Endothelial cell of umbilical vein (primary cell): ENCODE measurements at regions not wholly inside any gene's neighbourhood (a gene's known extent, or its start where the extent isn't known, plus 50 kb on each side); places are given as distances from the start of the nearest gene placed in this dataset.
A peak's percentile ranks its signal among the peaks of the same experiment; 100 is the strongest.

ENCODE experiments used
- BruUV-seq: library from RNA; stranded (reverse); fragments of 400-500 nt; replicated peaks from 2 replicates; lab custom pipeline; 2021; lab: Mats Ljungman, UMichigan
- CTCF ChIA-PET: fragments of 300-600, 350-600 bp; sonication (Branson Sonifier 250); formaldehyde crosslinking; loops from one replicate; lab custom pipeline; 2021; ENCODE audit warnings: antibody characterized with exemption, inconsistent platforms; lab: Charles Lee
- POLR2A ChIA-PET: fragments of 300-600, 350-600 bp; sonication (Branson Sonifier 250); formaldehyde crosslinking; loops from one replicate; lab custom pipeline; 2021; ENCODE audit warnings: antibody characterized with exemption, inconsistent platforms; lab: Charles Lee
- DNase-seq: peaks from one replicate; pipeline ENCODE4 v3.0.0-alpha.2; 2011; ENCODE audit warnings: low read depth, low spot score
- FAIRE-seq: peaks from 2 replicates; lab custom pipeline; 2011; peaks lifted over from hg19 to GRCh38; lab: Jason Lieb, UNC
- H2AFZ ChIP-seq: 2 replicates; pipeline ENCODE4 v1.6.0; 2012; ENCODE audit warnings: low read depth, low read length, control low read depth, inconsistent platforms
- H3K27ac ChIP-seq: 2 replicates; pipeline ENCODE4 v1.5.1; 2011; ENCODE audit warnings: low read depth, mild to moderate bottlenecking, control low read depth, low read length, moderate library complexity; ENCODE audit not compliant: insufficient read depth
- H3K27me3 ChIP-seq, 2 experiments: 2 replicates each; pipeline versions ENCODE4 v1.6.0 to v1.6.1; 2011; ENCODE audit warnings: low read length in 2 of 2, mixed read lengths in 1 of 2; ENCODE audit not compliant: control insufficient read depth in 2 of 2, insufficient read depth in 2 of 2
- H3K36me3 ChIP-seq, 2 experiments: 2 replicates in 1 of 2; 3 replicates in 1 of 2; pipeline ENCODE4 v1.5.1; 2011; ENCODE audit warnings: low read length in 2 of 2, mild to moderate bottlenecking in 1 of 2, moderate library complexity in 1 of 2; ENCODE audit not compliant: control insufficient read depth in 2 of 2, insufficient read depth in 2 of 2; ENCODE audit errors: extremely low read depth in 1 of 2
- H3K4me1 ChIP-seq: 3 replicates; pipeline ENCODE4 v1.5.1; 2011; ENCODE audit warnings: mild to moderate bottlenecking, low read length; ENCODE audit not compliant: control insufficient read depth, insufficient read depth; ENCODE audit errors: extremely low read depth
- H3K4me2 ChIP-seq: 2 replicates; pipeline ENCODE4 v1.6.1; 2011; ENCODE audit warnings: low read length, control low read depth, mixed read lengths; ENCODE audit not compliant: insufficient read depth
- H3K4me3 ChIP-seq, 3 experiments: fragments of 200-600 bp in 1 of 3; sonication (generic), shearing (Covaris generic) in 1 of 3; replicated peaks in 1 of 3; 2 replicates each; pipeline ENCODE4 v1.5.1; 2011 to 2016; ENCODE audit warnings: control low read depth in 3 of 3, low read length in 3 of 3, mild to moderate bottlenecking in 2 of 3, inconsistent platforms in 1 of 3, low read depth in 1 of 3, moderate library complexity in 1 of 3; ENCODE audit not compliant: insufficient read depth in 1 of 3
- H3K79me2 ChIP-seq: 2 replicates; pipeline ENCODE4 v1.6.0; 2012; ENCODE audit warnings: low read length, inconsistent platforms; ENCODE audit not compliant: control insufficient read depth, insufficient read depth
- H3K9ac ChIP-seq: replicated peaks from 2 replicates; pipeline ENCODE3; 2011; ENCODE audit warnings: low read length, control low read depth; ENCODE audit not compliant: insufficient read depth; ENCODE audit errors: extremely low read depth
- H3K9me1 ChIP-seq: replicated peaks from 3 replicates; pipeline ENCODE4 v1.6.0; 2011; ENCODE audit warnings: mild to moderate bottlenecking, low read length; ENCODE audit not compliant: control insufficient read depth, insufficient read depth; ENCODE audit errors: extremely low read depth
- H3K9me3 ChIP-seq: replicated peaks from 2 replicates; pipeline ENCODE4 v1.5.1; 2012; ENCODE audit warnings: low read length, inconsistent platforms; ENCODE audit not compliant: control insufficient read depth, insufficient read depth
- H4K20me1 ChIP-seq: replicated peaks from 2 replicates; pipeline ENCODE3; 2011; ENCODE audit warnings: mild to moderate bottlenecking, low read length; ENCODE audit not compliant: control insufficient read depth, insufficient read depth; ENCODE audit errors: extremely low read depth
- CTCF ChIP-seq, 2 donors: IDR thresholded peaks; 1 replicate in 1 of 2; 2 replicates in 1 of 2; pipeline ENCODE4 v1.5.1; 2011; ENCODE audit warnings: low read length in 2 of 2, mild to moderate bottlenecking in 2 of 2, moderate library complexity in 2 of 2, control low read depth in 1 of 2, inconsistent platforms in 1 of 2, low read depth in 1 of 2; ENCODE audit not compliant: insufficient read depth in 1 of 2; ENCODE audit errors: extremely low read depth in 1 of 2
- GATA2 ChIP-seq: IDR thresholded peaks from 2 replicates; pipeline ENCODE4 v1.7.0; 2011; ENCODE audit warnings: low read depth, mild to moderate bottlenecking, moderate library complexity, mixed read lengths, low read length; ENCODE audit not compliant: insufficient read length, insufficient read depth
- JUN ChIP-seq: IDR thresholded peaks from 2 replicates; pipeline ENCODE4 v1.6.1; 2011; ENCODE audit warnings: borderline replicate concordance, low read depth; ENCODE audit not compliant: insufficient read length, insufficient read depth
- MAX ChIP-seq: IDR thresholded peaks from 2 replicates; pipeline ENCODE4 v1.6.1; 2011; ENCODE audit not compliant: insufficient read depth, insufficient read length
- MYC ChIP-seq: IDR thresholded peaks from one replicate; pipeline ENCODE4 v1.6.1; 2011; ENCODE audit warnings: mild to moderate bottlenecking, low read depth, low read length
- POLR2A ChIP-seq: IDR thresholded peaks from 2 replicates; pipeline ENCODE4 v1.6.1; 2012; ENCODE audit warnings: low read depth, mild to moderate bottlenecking, control low read depth, low read length
- dilution Hi-C: fragments of 300-500 bp; cut with MboI; formaldehyde crosslinking; loops from one replicate; pipeline ENCODE4 v1.15.0; 2019; ENCODE audit warnings: low sequenced_read_pairs; ENCODE audit not compliant: extremely low pct_ligation_motif_present
- intact Hi-C: fragments of 100-400 bp; cut with micrococcal nuclease; formaldehyde crosslinking; loops from one replicate; pipeline ENCODE4 v1.10.0; 2022

- Histone ChIP-seq H3K9me1 (no peaks in the 10 kb centered on the region), H3K36me3 (no peaks in the 10 kb centered on the region), H3K9me3 (no peaks in the 10 kb centered on the region), H3K4me2 (no peak overlapping the region), H3K4me3 (no peak overlapping the region), H3K27me3 (no peaks in the 10 kb centered on the region), H3K27ac (no peak overlapping the region), H3K9ac (no peak overlapping the region), H3K4me1 (no peaks in the 10 kb centered on the region), H4K20me1 (no peaks in the 10 kb centered on the region), H3K79me2 (no peaks in the 10 kb centered on the region), H2AFZ (no peak overlapping the region)
- dilution Hi-C loops: no loop called here
- intact Hi-C loops: loop anchor here (1.0 kb wide), 2 partner anchors 49 to 126 kb away; no protein-coding TSS in a partner anchor
- BruUV-seq: no TSS peak
- ChIA-PET CTCF (no interaction called here), POLR2A (no interaction called here)
- DNase-seq (peak; percentile 22), FAIRE-seq (no peak)
- TF ChIP-seq JUN (no peak), CTCF (IDR thresholded peaks at IDR 0.05; ENCODE audit: extremely low read depth in 1 of 2, insufficient read depth in 1 of 2, low read depth in 1 of 2, low read length in 2 of 2) (peak in 1 of 2 donors; percentile 18)
Observed at GRCh38 chr4:168028568-168028967, 63.8 kb upstream of the ANXA10 start.

GRCh38 chr4:168028970-168029597, 63.3 kb upstream of the ANXA10 start:
- FAIRE-seq (no peak), DNase-seq (no peak)
- TF ChIP-seq CTCF (IDR thresholded peaks at IDR 0.05; ENCODE audit: extremely low read depth in 1 of 2, insufficient read depth in 1 of 2, low read depth in 1 of 2, low read length in 2 of 2) (no peak), JUN (no peak), POLR2A (no peak), MAX (no peak), GATA2 (no peak), MYC (no peak)
- dilution Hi-C loops (no loop called here), intact Hi-C loops (loop anchor here (1.0 kb wide), 2 partner anchors 48 to 125 kb away; no protein-coding TSS in a partner anchor)
- H3K36me3 ChIP-seq: no peaks in the 10 kb centered on the region
- POLR2A ChIA-PET: no interaction called here
- no peaks in the 10 kb centered on the region for H3K9me1 ChIP-seq
- no peaks in the 10 kb centered on the region for H3K27me3 ChIP-seq
- no peak overlapping the region for H2AFZ ChIP-seq
- no peaks in the 10 kb centered on the region for H3K79me2 ChIP-seq
- H3K9ac ChIP-seq: no peak overlapping the region
- H3K27ac ChIP-seq: no peak overlapping the region
- H3K4me2 ChIP-seq: no peak overlapping the region
- CTCF ChIA-PET: no interaction called here
- H3K4me3 ChIP-seq: no peak overlapping the region
- H3K9me3 ChIP-seq: no peaks in the 10 kb centered on the region
- no peaks in the 10 kb centered on the region for H3K4me1 ChIP-seq
- no TSS peak for BruUV-seq
- no peaks in the 10 kb centered on the region for H4K20me1 ChIP-seq
